Ishikawa (cell line): ENCODE measurements at regions not wholly inside any gene's neighbourhood (a gene's known extent, or its start where the extent isn't known, plus 50 kb on each side); places are given as distances from the start of the nearest gene placed in this dataset.

Experiments
- CEBPB ChIP-seq: IDR thresholded peaks from 2 replicates; pipeline ENCODE4 v1.6.1; 2012
- EP300 ChIP-seq: IDR thresholded peaks from 2 replicates; pipeline ENCODE4 v1.6.1; 2012; ENCODE audit warnings: borderline replicate concordance
- TEAD4 ChIP-seq: IDR thresholded peaks from 2 replicates; pipeline ENCODE4 v1.6.1; 2012
- USF1 ChIP-seq: IDR thresholded peaks from 2 replicates; pipeline ENCODE4 v1.6.1; 2012
- TF ChIP-seq, protein P1 (sequence below): IDR thresholded peaks from 2 replicates; pipeline ENCODE4 v1.6.1; 2012; ENCODE audit warnings: low read depth, mild to moderate bottlenecking

DNA sequence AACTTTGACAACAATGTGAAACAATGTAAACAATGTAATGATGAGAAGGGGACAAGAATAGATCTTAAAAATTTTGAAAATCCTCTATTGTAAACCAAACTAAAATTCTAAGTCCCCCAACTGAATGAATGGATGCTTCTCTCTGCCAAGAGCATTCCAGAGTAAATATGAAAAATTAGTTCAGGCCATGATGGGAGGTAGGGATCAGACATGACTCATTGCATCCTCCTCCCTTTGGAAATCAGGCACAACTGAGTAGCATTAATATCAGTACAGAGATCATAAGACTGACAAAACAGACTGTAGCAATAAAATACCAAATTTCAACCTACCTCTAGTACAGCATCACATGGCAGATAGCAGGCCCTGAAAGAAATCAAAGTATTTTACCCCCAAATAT is 559.9 kb downstream of the C12orf50 start:
- TF ChIP-seq TEAD4 (no peak), USF1 (no peak), EP300 (no peak), CEBPB (no peak)
- TF ChIP-seq, protein P1, sequence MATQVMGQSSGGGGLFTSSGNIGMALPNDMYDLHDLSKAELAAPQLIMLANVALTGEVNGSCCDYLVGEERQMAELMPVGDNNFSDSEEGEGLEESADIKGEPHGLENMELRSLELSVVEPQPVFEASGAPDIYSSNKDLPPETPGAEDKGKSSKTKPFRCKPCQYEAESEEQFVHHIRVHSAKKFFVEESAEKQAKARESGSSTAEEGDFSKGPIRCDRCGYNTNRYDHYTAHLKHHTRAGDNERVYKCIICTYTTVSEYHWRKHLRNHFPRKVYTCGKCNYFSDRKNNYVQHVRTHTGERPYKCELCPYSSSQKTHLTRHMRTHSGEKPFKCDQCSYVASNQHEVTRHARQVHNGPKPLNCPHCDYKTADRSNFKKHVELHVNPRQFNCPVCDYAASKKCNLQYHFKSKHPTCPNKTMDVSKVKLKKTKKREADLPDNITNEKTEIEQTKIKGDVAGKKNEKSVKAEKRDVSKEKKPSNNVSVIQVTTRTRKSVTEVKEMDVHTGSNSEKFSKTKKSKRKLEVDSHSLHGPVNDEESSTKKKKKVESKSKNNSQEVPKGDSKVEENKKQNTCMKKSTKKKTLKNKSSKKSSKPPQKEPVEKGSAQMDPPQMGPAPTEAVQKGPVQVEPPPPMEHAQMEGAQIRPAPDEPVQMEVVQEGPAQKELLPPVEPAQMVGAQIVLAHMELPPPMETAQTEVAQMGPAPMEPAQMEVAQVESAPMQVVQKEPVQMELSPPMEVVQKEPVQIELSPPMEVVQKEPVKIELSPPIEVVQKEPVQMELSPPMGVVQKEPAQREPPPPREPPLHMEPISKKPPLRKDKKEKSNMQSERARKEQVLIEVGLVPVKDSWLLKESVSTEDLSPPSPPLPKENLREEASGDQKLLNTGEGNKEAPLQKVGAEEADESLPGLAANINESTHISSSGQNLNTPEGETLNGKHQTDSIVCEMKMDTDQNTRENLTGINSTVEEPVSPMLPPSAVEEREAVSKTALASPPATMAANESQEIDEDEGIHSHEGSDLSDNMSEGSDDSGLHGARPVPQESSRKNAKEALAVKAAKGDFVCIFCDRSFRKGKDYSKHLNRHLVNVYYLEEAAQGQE = no peak
